ENCODE measurements at regions not wholly inside any gene's neighbourhood (a gene's known extent, or its start where the extent isn't known, plus 50 kb on each side); places are given as distances from the start of the nearest gene placed in this dataset.

DNA sequence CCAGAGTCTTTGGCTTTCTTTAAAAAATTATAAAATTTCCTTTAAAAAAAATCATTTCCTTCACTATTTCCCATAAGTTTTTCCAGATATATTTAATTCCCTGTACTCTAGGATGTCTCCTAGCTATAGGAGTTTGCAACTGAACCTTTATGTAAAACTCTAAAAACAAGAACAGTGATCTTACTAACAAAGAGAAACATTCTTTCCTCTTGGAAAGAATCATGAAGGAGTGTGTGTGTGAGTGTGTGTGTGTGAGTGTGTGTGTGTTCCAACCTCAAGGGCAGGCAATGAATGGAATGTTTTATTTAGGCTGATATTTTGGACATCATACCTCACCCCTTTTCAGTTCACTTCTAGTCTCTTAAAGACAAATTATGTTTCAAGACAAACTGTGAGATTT, 309.2 kb downstream of the CEMIP2 start:
- Histone ChIP-seq H3K27ac (no peak overlapping the region), H3K27me3 (no peaks in the 10 kb centered on the region), H3K4me1 (no peaks in the 10 kb centered on the region), H3K9me3 (no peaks in the 10 kb centered on the region), H3K36me3 (no peaks in the 10 kb centered on the region), H3K4me3 (no peak overlapping the region)
- TF ChIP-seq, protein P1, sequence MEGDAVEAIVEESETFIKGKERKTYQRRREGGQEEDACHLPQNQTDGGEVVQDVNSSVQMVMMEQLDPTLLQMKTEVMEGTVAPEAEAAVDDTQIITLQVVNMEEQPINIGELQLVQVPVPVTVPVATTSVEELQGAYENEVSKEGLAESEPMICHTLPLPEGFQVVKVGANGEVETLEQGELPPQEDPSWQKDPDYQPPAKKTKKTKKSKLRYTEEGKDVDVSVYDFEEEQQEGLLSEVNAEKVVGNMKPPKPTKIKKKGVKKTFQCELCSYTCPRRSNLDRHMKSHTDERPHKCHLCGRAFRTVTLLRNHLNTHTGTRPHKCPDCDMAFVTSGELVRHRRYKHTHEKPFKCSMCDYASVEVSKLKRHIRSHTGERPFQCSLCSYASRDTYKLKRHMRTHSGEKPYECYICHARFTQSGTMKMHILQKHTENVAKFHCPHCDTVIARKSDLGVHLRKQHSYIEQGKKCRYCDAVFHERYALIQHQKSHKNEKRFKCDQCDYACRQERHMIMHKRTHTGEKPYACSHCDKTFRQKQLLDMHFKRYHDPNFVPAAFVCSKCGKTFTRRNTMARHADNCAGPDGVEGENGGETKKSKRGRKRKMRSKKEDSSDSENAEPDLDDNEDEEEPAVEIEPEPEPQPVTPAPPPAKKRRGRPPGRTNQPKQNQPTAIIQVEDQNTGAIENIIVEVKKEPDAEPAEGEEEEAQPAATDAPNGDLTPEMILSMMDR (IDR thresholded peaks at IDR 0.05): no peak
- TF ChIP-seq POLR2A (IDR thresholded peaks at IDR 0.05): no peak
- no peak for DNase-seq
- intact Hi-C loops (cut with DNase I): no loop called here

- H3K4me3 ChIP-seq: peak overlapping the region; percentile 9 to 60 (median 31)
- 8 to 10% methylated on average over 10 to 11 of the region's 73 CpGs for WGBS, 2 donors
- no peak for DNase-seq
- H3K27me3 ChIP-seq: peaks cover 0 to 66% (median 0%) of the 10 kb centered on the region in 4 donors
- no peaks in the 10 kb centered on the region for H3K36me3 ChIP-seq
- intact Hi-C loops (cut with DNase I): no loop called here
- peaks cover 6 to 11% (median 7%) of the 10 kb centered on the region in 3 donors for H3K4me1 ChIP-seq
- H3K27ac ChIP-seq: no peak overlapping the region
- peaks cover 0 to 7% (median 0%) of the 10 kb centered on the region in 3 donors for H3K9me3 ChIP-seq
- TF ChIP-seq POLR2A (IDR thresholded peaks at IDR 0.05): no peak
- TF ChIP-seq, protein P1 (IDR thresholded peaks at IDR 0.05): no peak
Measured at GRCh38 chr9:71446473-71447411, 321.6 kb downstream of the CEMIP2 start.

- H3K27me3 ChIP-seq: peaks cover 0 to 72% (median 0%) of the 10 kb centered on the region in 4 donors
- DNase-seq: no peak
- no peak for TF ChIP-seq POLR2A (IDR thresholded peaks at IDR 0.05)
- TF ChIP-seq, protein P1 (IDR thresholded peaks at IDR 0.05): no peak
- H3K36me3 ChIP-seq: no peaks in the 10 kb centered on the region
- peaks cover 6 to 11% (median 7%) of the 10 kb centered on the region in 3 donors for H3K4me1 ChIP-seq
- intact Hi-C loops (cut with DNase I): no loop called here
- peaks cover 0 to 4% (median 0%) of the 10 kb centered on the region in 3 donors for H3K9me3 ChIP-seq
- 40 to 43% methylated on average over 13 to 14 of the region's 14 CpGs for WGBS, 2 donors
- H3K27ac ChIP-seq: no peak overlapping the region
- H3K4me3 ChIP-seq: peak overlapping the region in 1 of 4 donors; percentile 60
Measured at GRCh38 chr9:71446106-71446472, 322.2 kb downstream of the CEMIP2 start.

GRCh38 chr9:71442937-71443336, 321.5 kb upstream of the TRPM3 start:
- no peak overlapping the region for H3K27ac ChIP-seq
- H3K36me3 ChIP-seq: no peaks in the 10 kb centered on the region
- intact Hi-C loops (cut with DNase I): no loop called here
- H3K4me1 ChIP-seq: peaks cover 6 to 11% (median 7%) of the 10 kb centered on the region in 3 donors
- WGBS, 2 donors: 86 to 93% methylated on average over 3 of the region's 3 CpGs
- no peak for DNase-seq
- no peaks in the 10 kb centered on the region for H3K9me3 ChIP-seq
- no peak for TF ChIP-seq POLR2A (IDR thresholded peaks at IDR 0.05)
- TF ChIP-seq, protein P1 (IDR thresholded peaks at IDR 0.05): no peak
- peaks cover 0 to 57% (median 0%) of the 10 kb centered on the region in 4 donors for H3K27me3 ChIP-seq
- H3K4me3 ChIP-seq: no peak overlapping the region

DNA sequence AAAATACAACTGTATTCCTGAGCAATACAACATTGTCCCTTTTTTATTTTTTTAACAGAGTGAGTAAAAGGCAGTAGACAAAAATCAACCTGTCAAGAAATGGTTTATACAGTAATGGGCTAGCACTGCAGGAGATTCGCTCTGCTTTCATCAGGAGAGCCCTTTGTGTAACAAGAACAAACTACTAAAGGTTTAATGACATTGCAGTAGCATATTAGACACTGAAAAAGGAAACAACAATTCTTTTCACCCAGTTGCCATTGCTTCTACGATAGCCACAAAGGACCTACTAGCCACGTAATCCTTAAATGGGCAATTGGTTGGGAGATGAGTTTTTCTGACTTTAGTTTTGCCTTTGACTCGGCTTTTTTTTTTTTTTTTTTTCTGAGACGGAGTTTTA, 319.8 kb upstream of the TRPM3 start:
- H3K36me3 ChIP-seq: no peaks in the 10 kb centered on the region
- intact Hi-C loops (cut with DNase I): no loop called here
- no peak for DNase-seq
- no peaks in the 10 kb centered on the region for H3K9me3 ChIP-seq
- 74 to 82% methylated on average over 5 of the region's 5 CpGs for WGBS, 2 donors
- H3K27me3 ChIP-seq: peaks cover 0 to 40% (median 0%) of the 10 kb centered on the region in 4 donors
- H3K27ac ChIP-seq: no peak overlapping the region
- peaks cover 0 to 1% (median 0%) of the 10 kb centered on the region in 3 donors for H3K4me1 ChIP-seq
- H3K4me3 ChIP-seq: no peak overlapping the region
- no peak for TF ChIP-seq POLR2A (IDR thresholded peaks at IDR 0.05)
- TF ChIP-seq, protein P1 (IDR thresholded peaks at IDR 0.05): no peak
